Epithelial cell of esophagus (primary cell): ENCODE measurements at regions not wholly inside any gene's neighbourhood (a gene's known extent, or its start where the extent isn't known, plus 50 kb on each side); places are given as distances from the start of the nearest gene placed in this dataset.
A peak's percentile ranks its signal among the peaks of the same experiment; 100 is the strongest.

Experiments
- DNase-seq: peaks from one replicate; pipeline ENCODE4 v3.0.0; 2010; ENCODE audit warnings: low read depth
- H3K4me3 ChIP-seq: 2 replicates; pipeline ENCODE4 v1.5.1; 2011; ENCODE audit warnings: mild to moderate bottlenecking, low read length, control low read depth
- TF ChIP-seq, protein P1 (sequence below): IDR thresholded peaks from 2 replicates; pipeline ENCODE4 v1.5.1; 2011; ENCODE audit warnings: low read depth, mild to moderate bottlenecking, low read length, control low read depth, inconsistent platforms; ENCODE audit not compliant: insufficient read depth; ENCODE audit errors: missing control alignments

GRCh38 chr5:97388794-97389193, 205.7 kb upstream of the RIOK2 start:
- no peak overlapping the region for H3K4me3 ChIP-seq
- TF ChIP-seq, protein P1, sequence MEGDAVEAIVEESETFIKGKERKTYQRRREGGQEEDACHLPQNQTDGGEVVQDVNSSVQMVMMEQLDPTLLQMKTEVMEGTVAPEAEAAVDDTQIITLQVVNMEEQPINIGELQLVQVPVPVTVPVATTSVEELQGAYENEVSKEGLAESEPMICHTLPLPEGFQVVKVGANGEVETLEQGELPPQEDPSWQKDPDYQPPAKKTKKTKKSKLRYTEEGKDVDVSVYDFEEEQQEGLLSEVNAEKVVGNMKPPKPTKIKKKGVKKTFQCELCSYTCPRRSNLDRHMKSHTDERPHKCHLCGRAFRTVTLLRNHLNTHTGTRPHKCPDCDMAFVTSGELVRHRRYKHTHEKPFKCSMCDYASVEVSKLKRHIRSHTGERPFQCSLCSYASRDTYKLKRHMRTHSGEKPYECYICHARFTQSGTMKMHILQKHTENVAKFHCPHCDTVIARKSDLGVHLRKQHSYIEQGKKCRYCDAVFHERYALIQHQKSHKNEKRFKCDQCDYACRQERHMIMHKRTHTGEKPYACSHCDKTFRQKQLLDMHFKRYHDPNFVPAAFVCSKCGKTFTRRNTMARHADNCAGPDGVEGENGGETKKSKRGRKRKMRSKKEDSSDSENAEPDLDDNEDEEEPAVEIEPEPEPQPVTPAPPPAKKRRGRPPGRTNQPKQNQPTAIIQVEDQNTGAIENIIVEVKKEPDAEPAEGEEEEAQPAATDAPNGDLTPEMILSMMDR, result no peak
- DNase-seq, result peak; percentile 21

GRCh38 chr5:97400537-97400936, 217.5 kb upstream of the RIOK2 start:
- no peak overlapping the region for H3K4me3 ChIP-seq
- DNase-seq, result no peak
- TF ChIP-seq, protein P1, result no peak

DNA sequence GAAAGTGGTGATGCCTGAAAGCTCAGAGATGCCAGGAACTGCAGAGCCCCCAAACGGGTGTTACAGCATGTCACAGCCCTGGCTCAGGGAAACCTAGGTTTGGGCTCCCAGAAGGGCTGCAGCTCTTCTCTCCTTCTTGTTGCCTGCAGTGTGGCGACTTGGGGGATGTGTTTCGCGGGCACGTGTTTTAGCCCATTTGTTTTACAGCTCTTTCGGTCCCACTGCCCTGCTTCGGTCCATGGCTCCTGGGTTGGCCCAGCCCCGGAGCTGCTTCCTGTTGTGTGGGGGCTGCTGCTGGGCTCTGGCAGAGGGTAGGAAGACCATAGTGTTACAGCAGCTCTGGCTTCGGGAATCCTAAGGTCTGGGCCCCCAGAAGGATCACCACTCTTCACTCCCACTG, 222.9 kb upstream of the RIOK2 start:
- no peak for DNase-seq
- TF ChIP-seq, protein P1, result no peak

GRCh38 chr5:97406946-97407676, 224.1 kb upstream of the RIOK2 start:
- no peak overlapping the region for H3K4me3 ChIP-seq
- TF ChIP-seq, protein P1, result no peak
- no peak for DNase-seq

More for the DNA sequence above, 222.9 kb upstream of the RIOK2 start:
- H3K4me3 ChIP-seq, result no peak overlapping the region

DNA sequence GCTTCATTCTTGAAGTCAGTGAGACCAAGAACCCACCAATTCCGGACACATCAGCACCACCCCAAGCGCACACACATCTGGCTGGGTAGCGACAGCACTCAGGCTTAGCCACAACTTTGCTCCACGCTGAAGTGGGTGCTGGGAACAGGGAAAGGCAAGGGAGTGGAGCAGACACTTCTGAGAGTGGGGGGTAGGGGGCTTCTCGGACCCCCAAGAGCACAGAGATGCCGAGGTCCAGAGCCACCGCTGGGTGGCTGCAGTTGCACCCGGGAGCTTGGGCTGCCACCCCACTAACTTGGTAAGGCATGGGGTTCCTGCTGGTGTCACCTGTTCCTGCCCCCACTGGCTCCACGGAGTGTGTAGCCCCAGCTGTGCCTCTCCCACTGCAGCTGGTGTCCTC, 225.3 kb upstream of the RIOK2 start:
- DNase-seq, result no peak
- TF ChIP-seq, protein P1, result no peak

GRCh38 chr5:97412959-97413358, 229.9 kb upstream of the RIOK2 start:
- DNase-seq, result no peak
- no peak overlapping the region for H3K4me3 ChIP-seq

More for the DNA sequence above, 225.3 kb upstream of the RIOK2 start:
- no peak overlapping the region for H3K4me3 ChIP-seq

More at GRCh38 chr5:97412959-97413358, 229.9 kb upstream of the RIOK2 start:
- TF ChIP-seq, protein P1, result no peak
